Upper lobe of right lung (tissue), 1 donor: ENCODE measurements at regions not wholly inside any gene's neighbourhood (a gene's known extent, or its start where the extent isn't known, plus 50 kb on each side); places are given as distances from the start of the nearest gene placed in this dataset.
A peak's percentile ranks its signal among the peaks of the same experiment; 100 is the strongest.

Experiments used
- ATAC-seq: fragments of 200-7000 bp; cut with Tn5 transposase; one replicate; pipeline ENCODE4 v1.9.1; 2020; ENCODE audit warnings: mild to moderate bottlenecking, moderate library complexity
- DNase-seq: peaks from one replicate; pipeline ENCODE4 v3.0.0-alpha.2; 2020
- H3K27ac ChIP-seq: fragments of 200-600 bp; one replicate; pipeline ENCODE4 v1.8.0; 2022
- H3K27me3 ChIP-seq: fragments of 200-600 bp; one replicate; pipeline ENCODE4 v1.8.0; 2022; ENCODE audit warnings: mild to moderate bottlenecking
- H3K36me3 ChIP-seq: fragments of 200-600 bp; one replicate; pipeline ENCODE4 v1.8.0; 2022
- H3K4me1 ChIP-seq: fragments of 200-600 bp; one replicate; pipeline ENCODE4 v1.8.0; 2022
- H3K4me3 ChIP-seq: fragments of 200-600 bp; one replicate; pipeline ENCODE4 v1.8.0; 2022; ENCODE audit warnings: mild to moderate bottlenecking
- H3K9me3 ChIP-seq: fragments of 200-600 bp; one replicate; pipeline ENCODE4 v1.8.0; 2022
- CTCF ChIP-seq: fragments of 200-600 bp; IDR thresholded peaks from one replicate; pipeline ENCODE4 v1.8.0; 2022; ENCODE audit warnings: antibody characterized with exemption
- intact Hi-C: fragments of 100-400 bp; cut with DNase I; formaldehyde crosslinking; loops from one replicate; pipeline ENCODE4 v1.11.0; 2022
- donor health status: DM: no; HTN: yes; CAD: no; lungs with severe emphysema.

- ATAC-seq, result no peak
- H3K4me3 ChIP-seq, result no peak overlapping the region
- H3K36me3 ChIP-seq, result no peaks in the 10 kb centered on the region
- intact Hi-C loops, result no loop called here
- TF ChIP-seq CTCF, result no peak
- no peaks in the 10 kb centered on the region for H3K9me3 ChIP-seq
- no peak overlapping the region for H3K27ac ChIP-seq
- H3K27me3 ChIP-seq, result no peaks in the 10 kb centered on the region
- peaks cover 25% of the 10 kb centered on the region for H3K4me1 ChIP-seq
- no peak for DNase-seq
Measured at GRCh38 chr2:234293973-234294372, 202.9 kb downstream of the ARL4C start.

- intact Hi-C loops, result no loop called here
- H3K4me3 ChIP-seq, result no peak overlapping the region
- H3K9me3 ChIP-seq, result no peaks in the 10 kb centered on the region
- no peak for TF ChIP-seq CTCF
- H3K36me3 ChIP-seq, result no peaks in the 10 kb centered on the region
- ATAC-seq (no peak), DNase-seq (no peak)
- H3K27ac ChIP-seq, result peak overlapping the region; percentile 32
- H3K4me1 ChIP-seq, result peaks cover 29% of the 10 kb centered on the region
- H3K27me3 ChIP-seq, result no peaks in the 10 kb centered on the region
Measured at GRCh38 chr2:234292962-234293243, 204.0 kb downstream of the ARL4C start.

GRCh38 chr2:234292205-234292961, 204.5 kb downstream of the ARL4C start:
- H3K9me3 ChIP-seq, result no peaks in the 10 kb centered on the region
- no peak overlapping the region for H3K4me3 ChIP-seq
- ATAC-seq (peak; percentile 20), DNase-seq (no peak)
- intact Hi-C loops, result no loop called here
- peak overlapping the region; percentile 32 for H3K27ac ChIP-seq
- H3K27me3 ChIP-seq, result no peaks in the 10 kb centered on the region
- no peak for TF ChIP-seq CTCF
- H3K4me1 ChIP-seq, result peaks cover 29% of the 10 kb centered on the region
- no peaks in the 10 kb centered on the region for H3K36me3 ChIP-seq

- peaks cover 29% of the 10 kb centered on the region for H3K4me1 ChIP-seq
- DNase-seq (no peak), ATAC-seq (peak; percentile 44)
- intact Hi-C loops, result no loop called here
- no peak overlapping the region for H3K4me3 ChIP-seq
- H3K9me3 ChIP-seq, result no peaks in the 10 kb centered on the region
- H3K27ac ChIP-seq, result peak overlapping the region; percentile 32
- no peaks in the 10 kb centered on the region for H3K36me3 ChIP-seq
- no peak for TF ChIP-seq CTCF
- no peaks in the 10 kb centered on the region for H3K27me3 ChIP-seq
Measured at GRCh38 chr2:234291765-234292204, 205.1 kb downstream of the ARL4C start.

- peak; percentile 57 for ATAC-seq
- peaks cover 29% of the 10 kb centered on the region for H3K4me1 ChIP-seq
- DNase-seq, result no peak
- no peak for TF ChIP-seq CTCF
- H3K27ac ChIP-seq, result peak overlapping the region; percentile 62
- H3K4me3 ChIP-seq, result no peak overlapping the region
- no peaks in the 10 kb centered on the region for H3K27me3 ChIP-seq
- intact Hi-C loops, result no loop called here
- H3K36me3 ChIP-seq, result no peaks in the 10 kb centered on the region
- no peaks in the 10 kb centered on the region for H3K9me3 ChIP-seq
Measured at GRCh38 chr2:234290671-234291070, 206.2 kb downstream of the ARL4C start.
